Mucosa of descending colon (tissue), 3 donors: ENCODE measurements at regions not wholly inside any gene's neighbourhood (a gene's known extent, or its start where the extent isn't known, plus 50 kb on each side); places are given as distances from the start of the nearest gene placed in this dataset.

Experiments
- ATAC-seq: fragments of 200-7000 bp; cut with Tn5 transposase; one replicate; pipeline ENCODE4 v1.9.1; 2020; ENCODE audit warnings: mild to moderate bottlenecking, moderate library complexity
- DNase-seq, 3 donors: peaks; one replicate each; pipeline ENCODE4 v3.0.0-alpha.2; 2020
- H3K36me3 ChIP-seq: fragments of 200-600 bp; one replicate; pipeline ENCODE4 v1.8.0; 2021; ENCODE audit warnings: low read depth, mild to moderate bottlenecking
- H3K4me1 ChIP-seq: fragments of 200-600 bp; one replicate; pipeline ENCODE4 v1.8.0; 2021; ENCODE audit warnings: low read depth, mild to moderate bottlenecking
- H3K4me3 ChIP-seq: fragments of 200-600 bp; one replicate; pipeline ENCODE4 v1.8.0; 2021; ENCODE audit warnings: mild to moderate bottlenecking
- H3K9me3 ChIP-seq: fragments of 200-600 bp; one replicate; pipeline ENCODE4 v1.8.0; 2021; ENCODE audit warnings: mild to moderate bottlenecking
- CTCF ChIP-seq: fragments of 200-600 bp; IDR thresholded peaks from one replicate; pipeline ENCODE4 v1.8.0; 2022; ENCODE audit warnings: antibody characterized with exemption, mild to moderate bottlenecking
- intact Hi-C, 2 donors: fragments of 100-400 bp; cut with DNase I in 1 of 2; cut with micrococcal nuclease in 1 of 2; formaldehyde crosslinking; loops; one replicate each; pipeline versions ENCODE4 v1.11.0 to v1.11.1; 2022; cut with DNase I, micrococcal nuclease
- donor health status: DM: no; HTN: no; CAD: no; lungs with moderate emphysema.
- donor health status: DM: no; HTN: no; CAD: no.
- donor health status: DM: no; HTN: yes; CAD: no.

- Histone ChIP-seq H3K9me3 (no peaks in the 10 kb centered on the region), H3K36me3 (no peaks in the 10 kb centered on the region), H3K4me1 (no peaks in the 10 kb centered on the region), H3K4me3 (no peak overlapping the region)
- DNase-seq, result no peak
- no peak for TF ChIP-seq CTCF
- intact Hi-C loops, result no loop called here
- no peak for ATAC-seq
Measured at GRCh38 chr12:98194591-98194990, 320.8 kb upstream of the TMPO start.

DNA sequence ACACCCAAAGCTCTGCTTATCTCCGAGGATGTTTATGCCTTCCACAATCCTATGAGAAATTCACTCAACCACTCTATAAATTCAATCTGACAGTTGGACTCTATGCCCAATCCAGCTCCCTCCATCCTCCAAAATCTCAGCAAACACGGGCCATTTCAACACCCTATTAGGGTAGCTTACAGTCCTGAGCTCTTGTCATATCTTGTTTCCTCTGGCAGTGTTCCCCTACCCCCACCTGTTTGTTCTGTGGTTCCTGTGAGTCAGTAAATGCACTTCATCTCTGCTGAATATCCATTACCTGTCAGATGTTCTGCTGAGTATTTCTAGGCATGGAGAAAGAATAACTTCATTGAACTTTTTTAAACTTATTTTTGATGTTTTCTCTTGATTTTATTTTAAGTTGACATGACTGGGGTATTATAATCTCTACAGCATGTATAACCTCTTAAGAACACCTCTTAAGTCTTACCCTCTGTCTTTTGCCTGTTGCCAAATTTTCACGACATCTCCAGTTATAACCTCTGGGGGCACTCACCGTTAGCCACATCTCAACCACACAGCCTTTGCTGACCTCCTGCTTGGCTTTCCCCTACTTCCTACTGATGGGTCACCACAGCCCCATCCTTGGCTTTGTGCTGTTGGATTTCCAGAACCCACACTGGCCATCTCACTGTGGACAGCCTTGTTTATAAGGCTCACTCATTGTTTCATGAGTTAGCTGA is 317.0 kb upstream of the TMPO start:
- no peaks in the 10 kb centered on the region for H3K4me1 ChIP-seq
- ATAC-seq, result no peak
- intact Hi-C loops, result no loop called here
- no peak for TF ChIP-seq CTCF
- no peaks in the 10 kb centered on the region for H3K9me3 ChIP-seq
- no peaks in the 10 kb centered on the region for H3K36me3 ChIP-seq
- no peak overlapping the region for H3K4me3 ChIP-seq
- no peak for DNase-seq

DNA sequence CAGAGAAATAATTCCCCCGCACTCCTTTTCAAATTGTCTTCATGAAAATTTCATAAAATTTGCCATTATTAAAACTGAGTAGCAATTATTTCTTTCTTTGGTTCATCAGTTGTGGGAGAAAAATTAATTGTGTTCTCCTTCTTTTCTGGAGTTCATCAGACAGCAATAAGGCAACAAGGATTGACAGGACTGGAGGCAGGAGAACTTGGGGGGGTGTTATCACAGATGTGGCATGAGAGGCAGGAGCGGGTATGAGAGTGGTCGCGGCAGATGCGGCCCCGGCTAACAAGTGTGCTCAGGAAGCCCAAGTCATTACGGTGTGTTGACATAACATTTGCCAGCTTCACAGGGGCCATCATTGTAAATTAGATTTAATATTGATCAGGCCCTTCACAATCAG is 306.6 kb upstream of the TMPO start:
- H3K9me3 ChIP-seq, result peaks cover 3% of the 10 kb centered on the region
- H3K4me3 ChIP-seq, result no peak overlapping the region
- ATAC-seq (no peak), DNase-seq (no peak)
- intact Hi-C loops, result no loop called here
- TF ChIP-seq CTCF, result no peak
- no peaks in the 10 kb centered on the region for H3K4me1 ChIP-seq
- no peaks in the 10 kb centered on the region for H3K36me3 ChIP-seq

DNA sequence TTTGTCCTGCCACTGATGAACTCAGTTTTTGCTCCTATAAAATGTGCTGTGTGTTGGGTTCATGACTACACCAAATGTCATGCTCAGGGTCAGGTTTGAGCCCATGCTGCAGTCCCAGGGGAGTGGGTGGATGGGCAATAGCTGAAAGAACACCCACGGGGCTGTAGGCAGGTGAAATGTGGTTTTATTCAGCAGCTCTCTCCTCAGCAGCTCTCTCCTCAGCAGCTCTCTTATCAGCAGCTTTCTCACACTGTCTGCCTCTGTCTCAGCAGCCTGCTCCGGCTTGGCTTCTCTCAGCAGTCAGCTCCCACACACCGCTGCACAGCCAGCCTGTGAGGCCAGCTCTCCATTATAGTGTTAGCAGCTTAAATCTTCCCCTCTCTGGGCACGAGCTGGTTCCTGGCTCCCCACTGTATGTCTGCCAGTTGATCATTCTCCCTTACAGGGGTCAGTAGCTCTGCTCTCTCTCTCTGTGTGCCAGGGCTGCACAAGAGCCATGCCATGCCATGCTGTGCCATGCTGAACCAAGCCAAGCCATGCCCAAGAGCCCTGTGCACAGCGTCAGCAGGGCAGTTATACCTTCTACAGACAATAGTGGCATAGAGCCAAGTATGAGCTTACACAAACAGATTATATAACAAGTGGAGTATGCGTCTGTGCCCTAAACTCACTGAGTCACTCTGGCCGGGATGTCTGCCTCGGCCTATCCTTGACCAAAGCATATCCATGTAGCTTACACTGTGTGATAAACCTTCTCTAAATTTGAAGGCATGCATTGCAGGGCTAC is 303.3 kb upstream of the TMPO start:
- no peaks in the 10 kb centered on the region for H3K4me1 ChIP-seq
- no peak for ATAC-seq

DNA sequence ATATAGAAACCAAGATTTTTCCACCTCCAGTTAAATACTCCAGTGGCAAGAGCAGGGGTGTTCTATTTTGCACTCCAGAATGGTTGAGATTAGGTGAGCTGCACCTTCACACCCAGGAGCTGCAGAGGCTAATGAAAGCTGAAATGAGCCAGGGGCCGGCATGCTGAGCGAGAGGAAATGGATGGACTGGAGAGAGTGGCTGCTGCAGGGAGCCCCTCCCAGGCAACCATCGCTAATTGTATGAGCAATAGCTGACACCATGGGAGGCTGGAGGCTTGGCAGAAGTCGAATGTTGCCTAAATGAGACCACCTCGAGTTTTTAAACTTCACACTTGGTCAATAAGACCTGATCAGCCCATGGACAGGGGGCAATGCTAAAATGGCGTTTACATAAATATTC is 301.8 kb upstream of the TMPO start:
- Histone ChIP-seq H3K36me3 (no peaks in the 10 kb centered on the region), H3K9me3 (no peaks in the 10 kb centered on the region), H3K4me3 (no peak overlapping the region), H3K4me1 (no peaks in the 10 kb centered on the region)
- no peak for ATAC-seq
- no peak for DNase-seq
- intact Hi-C loops, result no loop called here
- no peak for TF ChIP-seq CTCF

More for the DNA sequence above, 303.3 kb upstream of the TMPO start:
- Histone ChIP-seq H3K4me3 (no peak overlapping the region), H3K9me3 (no peaks in the 10 kb centered on the region), H3K36me3 (no peaks in the 10 kb centered on the region)
- intact Hi-C loops, result no loop called here
- no peak for TF ChIP-seq CTCF
- no peak for DNase-seq
